Globus pallidus (tissue), 1 donor: ENCODE measurements at regions not wholly inside any gene's neighbourhood (a gene's known extent, or its start where the extent isn't known, plus 50 kb on each side); places are given as distances from the start of the nearest gene placed in this dataset.

ENCODE experiments used
- DNase-seq: peaks from one replicate; pipeline ENCODE4 v3.0.0-alpha.2; 2015; ENCODE audit warnings: low spot score

DNA sequence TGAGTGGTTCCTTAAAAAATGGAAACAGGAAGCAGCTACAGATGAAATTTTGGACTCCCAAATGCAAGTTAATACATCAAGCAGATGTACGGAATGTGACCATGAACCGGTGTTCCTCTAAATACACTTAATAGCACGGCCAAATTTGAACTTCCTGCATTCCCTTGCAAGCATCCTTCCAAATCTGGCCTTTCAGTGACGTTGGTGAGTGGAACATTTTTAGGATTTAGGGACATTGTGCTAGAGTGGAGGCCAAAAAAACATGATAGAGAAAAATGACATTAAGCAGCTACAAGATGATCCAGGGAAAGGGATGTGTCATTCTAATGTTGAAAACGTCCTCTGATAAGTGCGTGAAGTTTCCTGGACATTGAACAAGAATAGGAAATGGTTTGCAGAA lies 62.1 kb downstream of the CTAGE1 start:
- no peak for DNase-seq

GRCh38 chr18:22355069-22355468 lies 62.6 kb downstream of the CTAGE1 start:
- no peak for DNase-seq

- no peak for DNase-seq
These were observed 67.7 kb downstream of the CTAGE1 start for GRCh38 chr18:22349966-22350365.

- no peak for DNase-seq
These were observed 68.3 kb downstream of the CTAGE1 start for GRCh38 chr18:22349317-22349898.

DNA sequence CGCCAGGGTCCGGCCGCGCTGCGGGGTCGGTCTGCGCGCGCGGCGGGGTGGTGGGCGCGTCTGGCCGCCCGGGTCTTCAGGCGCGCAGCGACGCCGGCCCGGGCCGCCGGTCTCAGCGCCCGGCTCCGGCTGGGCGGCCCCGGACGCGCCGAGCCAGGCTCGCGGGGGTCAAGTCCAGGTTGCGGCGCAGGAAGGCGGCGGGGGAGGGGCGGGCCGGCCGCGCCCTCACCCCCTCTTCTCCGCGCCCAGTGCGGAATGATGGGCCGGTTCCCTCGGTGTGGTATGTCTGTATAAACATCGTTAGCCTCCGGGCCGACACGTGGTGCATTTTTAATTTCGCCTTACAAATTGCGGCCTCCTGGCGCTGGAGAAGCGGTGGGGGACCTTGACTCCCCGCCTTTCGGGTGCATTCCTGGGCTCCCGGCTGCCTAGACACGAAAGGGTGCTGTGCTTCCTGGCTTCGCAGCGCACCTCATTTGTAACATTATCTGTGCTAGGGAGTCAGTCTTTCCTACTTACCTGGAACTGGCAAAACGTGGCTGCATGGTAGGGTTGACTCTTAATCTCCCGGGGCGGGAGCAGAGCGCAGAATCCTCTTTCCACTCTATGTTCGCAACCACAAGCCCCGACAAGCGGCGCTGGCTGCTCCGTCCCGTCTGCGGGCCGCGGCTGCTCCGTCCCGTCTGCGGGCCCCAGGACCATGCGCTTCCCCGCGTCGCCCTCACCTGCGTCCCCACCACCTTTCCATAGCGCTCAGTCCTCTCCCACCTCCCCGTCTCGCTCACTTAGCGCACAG lies 69.0 kb downstream of the CTAGE1 start:
- DNase-seq = no peak

DNA sequence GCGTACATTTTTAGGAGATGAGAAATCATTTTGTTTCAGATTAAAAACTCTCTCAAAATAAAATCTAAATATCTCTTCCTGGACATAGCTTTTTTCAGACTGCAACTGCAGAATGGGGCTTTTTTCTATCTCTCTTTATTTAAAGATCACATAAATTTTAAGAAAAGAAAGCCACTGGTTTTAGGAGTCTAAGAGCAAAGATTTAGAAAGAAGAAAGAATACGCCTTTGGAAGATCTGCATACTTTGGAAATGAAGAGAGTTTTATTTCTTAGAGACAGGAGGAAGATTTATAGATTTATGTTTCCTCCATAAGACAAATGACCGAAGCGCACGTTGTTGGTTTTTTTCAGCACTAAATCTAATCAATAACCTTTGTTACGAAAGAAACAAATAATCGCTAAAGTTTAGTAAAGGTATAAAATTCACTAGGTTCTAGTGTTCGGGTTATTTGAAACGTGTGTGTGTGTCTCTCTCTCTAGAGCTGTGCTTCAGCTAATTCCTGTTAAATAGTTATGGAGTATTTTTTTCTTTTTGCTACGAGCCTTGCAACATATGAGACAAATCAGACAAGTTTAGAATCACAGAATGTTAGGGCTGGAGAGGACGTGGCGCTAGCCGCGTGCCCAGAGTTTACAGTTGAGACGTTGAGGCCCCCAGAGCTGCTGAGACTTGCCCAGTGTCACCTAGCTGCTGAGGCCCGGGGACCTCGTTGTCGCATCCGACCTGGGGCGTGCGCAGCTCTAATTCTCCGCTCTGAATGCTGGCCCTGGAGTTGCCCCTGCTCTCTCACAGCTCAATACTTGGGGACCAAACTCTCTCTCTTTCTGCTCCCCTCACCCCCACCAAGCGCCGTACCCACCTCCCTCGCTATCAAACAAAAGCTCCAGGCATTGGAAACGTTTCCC lies 69.9 kb downstream of the CTAGE1 start:
- no peak for DNase-seq

- no peak for DNase-seq
These were observed 70.6 kb downstream of the CTAGE1 start for GRCh38 chr18:22346953-22347605.

GRCh38 chr18:22346401-22346952 lies 71.2 kb downstream of the CTAGE1 start:
- DNase-seq = no peak

DNA sequence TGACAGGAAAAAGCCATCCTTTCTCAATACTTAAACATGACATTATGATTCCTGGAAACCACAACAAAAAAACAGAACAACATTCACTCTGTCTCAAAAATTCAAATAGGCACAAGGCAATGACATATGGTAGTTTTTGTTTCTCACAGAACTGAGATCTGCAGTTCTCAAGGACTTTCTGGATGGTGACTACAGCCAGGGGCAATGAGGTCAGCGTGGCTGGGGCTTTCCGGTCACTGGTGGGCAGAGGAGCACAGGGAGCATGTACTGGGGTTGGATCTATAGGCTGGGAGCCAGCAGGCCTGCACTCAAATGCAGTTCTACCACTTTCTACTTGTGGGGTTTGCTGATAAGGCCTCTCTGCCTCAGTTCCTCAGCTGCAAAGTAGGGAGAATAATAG lies 72.0 kb downstream of the CTAGE1 start:
- DNase-seq = no peak

DNA sequence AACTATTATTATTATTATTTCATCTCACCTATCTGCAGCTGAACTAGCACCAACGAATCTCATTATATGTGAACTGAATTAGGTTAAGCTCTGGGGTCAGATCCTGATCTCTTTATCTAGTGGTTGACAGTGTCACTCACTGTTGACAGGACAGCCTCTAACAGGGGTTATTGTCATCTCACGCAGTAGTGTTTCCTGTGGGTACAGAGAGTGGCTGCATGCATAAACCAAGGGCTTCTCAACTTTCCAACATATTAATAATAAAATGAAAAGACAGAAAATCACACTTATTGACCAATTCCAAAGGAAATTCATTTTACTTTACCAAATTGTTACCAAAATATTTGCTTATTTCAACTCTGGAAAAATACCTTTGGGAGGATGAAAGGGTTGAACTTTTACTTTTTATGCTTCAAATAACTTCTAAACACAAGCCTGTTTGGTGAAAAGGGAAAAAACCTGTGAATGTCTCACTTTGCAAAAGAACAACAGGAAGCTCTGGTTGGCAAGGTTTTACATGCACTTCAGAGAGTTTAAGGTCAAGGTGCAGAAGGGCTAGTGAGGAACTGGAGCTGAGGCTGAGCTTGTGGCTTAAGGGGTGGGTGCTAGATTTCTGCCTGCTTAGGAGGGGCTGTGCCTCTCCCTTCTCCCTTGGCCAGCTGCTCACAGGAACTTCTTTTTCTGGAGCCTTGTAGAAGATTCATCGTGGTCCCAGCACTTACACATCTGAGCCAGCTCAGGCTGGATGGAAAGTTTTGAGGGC lies 72.6 kb downstream of the CTAGE1 start:
- DNase-seq = no peak

- no peak for DNase-seq
These were observed 73.3 kb downstream of the CTAGE1 start for GRCh38 chr18:22344445-22344844.

DNA sequence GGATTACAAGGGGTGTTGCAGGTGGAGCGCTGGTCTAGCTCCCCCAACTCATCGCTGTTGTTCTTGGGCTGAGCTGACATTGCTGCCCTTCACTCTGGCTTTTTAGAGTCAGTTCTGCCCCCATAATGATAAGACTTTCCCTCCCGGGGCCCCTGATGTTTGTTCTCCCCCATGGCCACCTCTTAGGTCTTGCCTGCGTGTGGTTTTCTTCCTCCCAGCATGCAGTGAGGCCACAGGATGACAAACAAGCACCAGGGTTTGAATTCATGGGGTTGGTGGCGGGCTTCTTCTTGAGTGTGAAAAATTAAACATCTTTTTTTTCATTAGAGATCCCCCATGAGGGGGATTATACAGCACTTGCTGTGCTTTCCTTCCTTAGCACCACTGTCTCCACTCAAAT lies 74.1 kb downstream of the CTAGE1 start:
- no peak for DNase-seq

- no peak for DNase-seq
These were observed 75.1 kb downstream of the CTAGE1 start for GRCh38 chr18:22342625-22343024.

DNA sequence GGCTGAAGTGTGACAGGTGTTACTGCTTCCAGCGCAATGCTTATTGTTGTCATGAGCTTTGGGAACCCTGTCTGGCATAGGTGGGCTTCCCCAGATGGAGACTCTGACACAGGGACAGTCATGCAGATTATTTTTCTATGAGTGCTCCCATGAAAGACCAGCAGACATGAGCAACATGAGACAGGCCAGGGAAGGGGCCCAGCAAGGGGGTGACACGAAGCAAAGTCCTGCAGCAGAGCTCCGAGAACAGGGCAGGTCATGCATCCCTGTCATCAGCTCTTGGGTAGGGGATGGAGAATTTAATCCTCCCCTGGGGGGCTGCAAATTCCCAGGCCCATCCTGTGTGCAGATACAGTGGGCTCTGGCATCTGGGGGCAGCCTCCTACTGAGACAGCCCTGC lies 77.4 kb downstream of the CTAGE1 start:
- DNase-seq = no peak

DNA sequence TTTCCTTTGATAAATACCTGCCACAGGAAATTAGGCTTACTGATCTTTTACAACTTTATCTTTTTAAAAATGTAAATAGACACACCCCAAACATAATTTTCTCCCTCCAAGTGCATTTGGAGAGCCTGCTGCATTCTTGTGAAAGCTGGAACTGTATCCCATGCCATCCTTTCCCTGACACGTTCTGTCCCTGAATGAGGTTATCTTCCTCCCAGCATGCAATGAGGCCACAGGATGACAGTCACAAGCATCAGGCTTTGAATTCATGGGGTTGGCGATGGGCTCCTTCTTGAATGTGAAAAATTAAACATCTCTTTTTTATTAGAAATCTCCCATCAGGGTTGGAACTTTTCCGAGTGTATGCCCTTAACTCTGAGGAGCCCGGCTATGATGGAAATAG lies 77.8 kb downstream of the CTAGE1 start:
- DNase-seq = no peak

DNA sequence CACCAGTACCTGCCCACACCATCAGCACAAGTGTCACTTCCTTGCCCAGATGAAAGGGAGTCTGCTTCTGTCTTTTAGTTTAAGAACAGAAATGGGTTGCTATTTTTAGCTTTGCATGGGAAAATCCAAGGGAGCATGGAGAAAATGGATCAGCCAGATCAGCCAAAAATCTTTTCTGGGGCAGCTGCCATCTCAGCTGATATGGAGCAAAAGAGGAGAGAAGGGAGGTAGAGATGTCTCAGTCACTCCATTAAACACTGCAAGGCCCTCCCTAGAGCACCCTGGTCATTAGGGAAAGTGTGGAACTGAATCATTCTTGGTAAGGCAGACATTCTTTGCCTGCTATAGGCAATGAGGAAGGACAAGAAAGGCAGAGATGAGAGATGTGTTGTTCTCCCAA lies 79.9 kb downstream of the CTAGE1 start:
- no peak for DNase-seq

GRCh38 chr18:22337306-22337705 lies 80.4 kb downstream of the CTAGE1 start:
- DNase-seq = no peak

- DNase-seq = no peak
These were observed 81.3 kb downstream of the CTAGE1 start for GRCh38 chr18:22336406-22336805.

GRCh38 chr18:22335731-22336198 lies 82.0 kb downstream of the CTAGE1 start:
- DNase-seq = no peak

GRCh38 chr18:22334567-22334966 lies 83.1 kb downstream of the CTAGE1 start:
- no peak for DNase-seq

DNA sequence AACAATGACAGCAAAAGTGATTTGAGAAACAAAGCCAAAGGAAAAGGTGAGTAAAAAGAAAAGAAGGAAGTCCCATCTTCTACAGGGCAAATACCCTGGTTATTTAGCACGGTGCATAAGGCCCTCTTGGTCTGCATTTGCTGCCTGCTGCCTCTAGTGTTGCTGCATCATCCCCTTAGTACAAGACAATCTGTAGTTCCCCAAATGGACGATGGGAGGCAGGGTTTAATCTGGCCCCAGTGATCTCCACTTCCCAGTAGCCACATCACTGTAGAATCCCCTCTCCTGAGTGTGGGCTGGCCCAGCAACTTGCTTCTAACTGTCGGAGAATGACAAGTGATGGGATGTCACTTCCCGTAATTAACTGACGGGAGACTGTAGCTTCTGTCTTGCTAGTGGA lies 85.1 kb downstream of the CTAGE1 start:
- DNase-seq = no peak
